M059J (cell line): ENCODE measurements at regions not wholly inside any gene's neighbourhood (a gene's known extent, or its start where the extent isn't known, plus 50 kb on each side); places are given as distances from the start of the nearest gene placed in this dataset.
"Not testable (repeated sequence)": the region's sequence is repeated elsewhere in the genome, so short reads cannot be mapped to it uniquely, and the experiment has no call there.

Source experiments
- DNase-seq: peaks from one replicate; pipeline ENCODE4 v3.0.0-alpha.2; 2012; ENCODE audit warnings: low read depth

- no peak for DNase-seq
Measured at GRCh38 chr11:49499117-49499516, 290.7 kb upstream of the FOLH1 start.

- DNase-seq, result no peak
Measured at GRCh38 chr11:49505231-49505630, 296.8 kb upstream of the FOLH1 start.

- DNase-seq, result peak; percentile 21
Measured at GRCh38 chr11:49526240-49526829, 317.9 kb upstream of the FOLH1 start.

DNA sequence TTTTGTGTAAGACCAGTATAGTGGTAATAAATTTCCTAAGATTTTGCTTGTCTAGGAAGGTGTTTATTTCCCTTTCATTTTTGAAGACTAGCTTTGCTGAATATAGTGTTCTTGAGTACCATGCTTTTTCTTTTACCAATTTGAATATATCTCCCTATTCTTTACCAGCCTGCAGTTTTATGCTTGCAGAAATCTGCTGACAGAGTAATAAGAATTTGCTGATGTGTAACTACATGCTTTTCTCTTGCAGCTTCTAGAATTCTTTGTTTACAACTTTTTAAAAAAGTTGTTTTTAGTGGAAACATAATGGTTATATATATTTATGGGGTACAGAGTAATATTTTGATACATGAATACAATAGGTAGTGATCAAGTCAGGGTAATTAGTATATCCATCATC, 324.8 kb upstream of the FOLH1 start:
- DNase-seq, result no peak

DNA sequence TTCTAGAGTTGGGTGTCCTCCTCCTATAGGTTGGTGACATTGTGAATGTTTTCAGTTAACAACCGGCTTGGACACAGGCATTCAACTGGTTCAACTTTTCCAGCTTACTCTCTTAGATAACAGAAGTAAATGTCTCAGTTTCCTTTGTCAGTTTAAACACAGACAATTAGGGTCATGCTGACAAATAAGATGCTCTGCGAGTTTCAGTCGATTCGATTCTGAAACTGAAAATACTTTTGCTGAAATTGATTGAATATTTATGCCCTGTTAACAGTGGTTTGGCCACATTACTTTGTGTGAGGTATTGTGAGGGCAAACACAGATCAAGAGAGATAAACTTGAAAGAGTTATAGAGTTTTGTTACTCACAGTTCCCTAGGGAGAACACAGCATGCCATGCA, 330.5 kb upstream of the FOLH1 start:
- not testable (repeated sequence) for DNase-seq

DNA sequence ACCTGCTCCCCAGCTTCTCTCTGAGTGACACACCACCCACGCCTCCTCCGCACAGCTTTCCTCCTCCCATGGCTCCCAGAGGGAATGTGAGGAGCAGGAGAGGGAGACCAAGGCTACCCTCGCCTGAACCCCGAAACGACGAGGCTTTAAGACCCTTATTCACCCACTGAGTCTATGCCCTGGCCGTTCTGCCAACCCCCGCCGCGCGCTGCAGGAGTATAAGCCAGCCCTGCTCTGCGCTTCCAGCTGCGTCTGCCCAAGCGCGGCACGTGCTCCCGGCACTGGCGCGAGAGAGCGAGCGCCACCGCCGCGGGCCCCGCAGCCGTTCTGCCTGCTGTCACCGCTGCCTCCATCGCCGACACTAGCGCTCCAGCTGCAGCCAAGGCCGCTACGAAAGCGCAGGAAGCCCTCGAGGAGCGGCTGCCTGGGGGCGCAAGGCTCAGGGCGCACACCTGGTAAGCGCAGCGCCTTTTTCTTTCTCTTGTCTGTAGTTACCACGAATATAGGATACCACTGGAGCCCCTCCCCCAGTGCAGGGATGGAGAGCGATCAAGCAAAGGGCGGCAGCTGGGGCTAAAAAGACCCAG, 350.0 kb upstream of the FOLH1 start:
- not testable (repeated sequence) for DNase-seq

- DNase-seq, result not testable (repeated sequence)
Measured at GRCh38 chr11:49560593-49560992, 352.2 kb upstream of the FOLH1 start.

DNA sequence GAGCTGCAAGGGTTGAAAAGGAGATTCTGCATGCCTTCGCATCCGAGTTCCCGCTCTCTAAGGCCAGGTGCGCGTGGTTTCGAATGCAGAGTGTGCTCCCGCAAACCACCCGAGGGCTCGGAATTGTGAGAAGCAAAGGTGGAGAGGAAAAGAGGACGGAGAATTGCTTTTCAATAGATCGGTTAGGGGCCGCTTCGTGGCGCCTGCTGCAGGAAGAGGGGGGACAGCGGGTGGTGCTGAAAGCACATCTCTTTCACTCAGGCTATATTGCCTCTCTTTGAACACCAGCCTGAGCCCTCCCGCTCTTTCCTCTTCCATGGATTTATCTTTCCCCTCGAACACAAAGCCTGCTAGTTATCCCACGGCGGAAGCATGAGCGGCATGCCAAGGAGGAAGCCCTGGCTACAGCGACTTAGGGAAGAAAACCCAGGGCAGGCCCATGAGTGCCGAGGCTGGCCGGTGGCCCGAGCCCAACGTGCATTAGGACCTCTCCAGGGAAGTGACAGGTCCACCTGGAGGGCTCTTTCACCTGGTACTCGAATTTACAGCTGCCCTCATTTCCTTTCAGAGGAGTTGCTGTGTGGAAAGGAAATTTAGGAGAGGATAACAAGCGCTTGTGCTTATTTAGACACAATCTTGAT, 353.0 kb upstream of the FOLH1 start:
- not testable (repeated sequence) for DNase-seq

DNA sequence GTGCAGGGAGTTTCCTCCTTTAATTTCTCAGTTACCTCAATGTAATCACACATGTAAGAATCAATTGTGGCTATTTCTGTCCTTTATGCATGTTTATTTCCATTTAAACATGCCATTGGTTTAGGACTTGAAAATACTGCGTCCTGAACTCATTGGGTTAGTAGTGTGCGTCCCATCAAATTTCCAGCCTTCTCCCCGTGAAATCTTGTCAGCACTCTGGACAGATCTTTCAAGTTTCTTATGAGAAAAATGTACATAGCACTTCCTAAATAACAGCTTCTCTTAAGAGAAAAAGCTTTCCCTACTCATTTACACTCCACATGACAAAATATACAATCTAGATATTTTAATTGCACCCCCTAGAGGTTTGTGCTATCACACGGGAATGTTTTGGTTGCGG, 353.9 kb upstream of the FOLH1 start:
- not testable (repeated sequence) for DNase-seq

DNA sequence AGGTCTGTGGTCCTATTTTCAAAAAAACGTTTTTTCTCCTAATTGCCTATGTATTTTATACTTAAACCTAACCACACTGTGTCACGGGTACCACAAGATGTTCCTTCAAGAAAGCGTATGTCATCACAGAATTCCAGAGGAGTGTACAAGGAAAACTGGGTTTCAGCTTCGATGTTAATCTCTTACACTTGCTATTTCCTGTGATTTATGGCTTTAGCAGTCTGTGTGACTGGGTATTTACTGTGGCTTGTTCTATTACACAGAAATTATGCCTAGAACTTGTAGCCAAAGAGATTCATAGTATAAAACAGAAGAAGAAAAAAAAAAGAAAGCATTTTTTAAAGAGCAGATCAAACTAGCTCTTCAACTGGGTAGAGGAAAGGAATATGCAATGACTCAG, 371.1 kb upstream of the FOLH1 start:
- DNase-seq, result not testable (repeated sequence)

DNA sequence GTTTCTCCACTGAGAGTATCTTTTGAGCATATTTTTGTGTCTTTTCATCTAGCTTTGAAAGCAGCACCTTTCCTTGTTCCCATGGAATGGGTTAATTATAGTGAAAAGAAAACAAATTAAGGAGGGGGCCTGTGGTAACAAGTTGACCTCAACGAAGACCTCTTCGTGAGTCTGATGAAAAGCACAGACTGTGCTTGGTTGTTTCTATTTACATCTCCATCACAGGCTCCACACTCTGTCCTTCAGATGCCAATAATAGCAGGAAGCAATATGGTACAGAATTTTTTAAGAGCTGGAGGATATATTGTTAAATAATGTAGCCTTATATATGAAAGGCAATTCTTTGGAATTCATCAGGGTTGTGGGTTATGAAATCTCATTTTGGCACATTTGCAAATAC, 366.7 kb upstream of the OR4C13 start:
- not testable (repeated sequence) for DNase-seq

DNA sequence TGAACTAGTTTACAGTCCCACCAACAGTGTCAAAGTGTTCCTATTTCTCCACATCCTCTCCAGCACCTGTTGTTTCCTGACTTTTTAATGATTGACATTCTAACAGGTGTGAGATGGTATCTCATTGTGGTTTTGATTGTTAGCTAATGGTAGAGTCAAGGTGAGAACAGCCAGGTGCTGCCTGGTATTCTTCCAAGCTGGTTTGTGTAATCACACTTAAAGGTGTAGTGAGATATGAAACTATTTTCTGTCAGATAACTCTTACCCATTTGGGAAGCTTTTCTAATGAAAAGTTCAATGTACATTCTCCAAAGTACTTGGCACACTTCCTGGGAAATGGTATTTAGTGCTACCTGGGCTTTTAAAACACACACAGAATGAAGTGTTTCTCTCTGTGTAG, 343.3 kb upstream of the OR4C13 start:
- not testable (repeated sequence) for DNase-seq

DNA sequence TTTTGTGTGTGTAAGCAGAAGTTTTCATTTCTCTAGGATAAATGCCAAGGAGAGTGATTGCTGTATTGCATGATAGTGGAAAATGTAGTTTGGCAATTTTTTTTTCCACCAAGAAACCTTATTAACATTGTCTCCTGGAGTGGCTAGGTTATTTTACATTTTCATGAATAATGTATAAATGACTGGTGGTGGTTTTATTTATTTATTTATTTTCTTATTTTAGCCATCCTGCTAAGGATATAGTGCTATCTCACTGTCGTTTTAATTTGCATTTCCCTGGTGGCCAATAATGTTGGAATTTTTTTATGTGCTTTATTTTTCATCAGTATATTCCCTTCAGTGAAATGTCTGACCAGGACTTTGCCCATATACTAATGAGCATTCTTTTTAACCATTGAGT, 328.3 kb upstream of the OR4C13 start:
- DNase-seq, result not testable (repeated sequence)

DNA sequence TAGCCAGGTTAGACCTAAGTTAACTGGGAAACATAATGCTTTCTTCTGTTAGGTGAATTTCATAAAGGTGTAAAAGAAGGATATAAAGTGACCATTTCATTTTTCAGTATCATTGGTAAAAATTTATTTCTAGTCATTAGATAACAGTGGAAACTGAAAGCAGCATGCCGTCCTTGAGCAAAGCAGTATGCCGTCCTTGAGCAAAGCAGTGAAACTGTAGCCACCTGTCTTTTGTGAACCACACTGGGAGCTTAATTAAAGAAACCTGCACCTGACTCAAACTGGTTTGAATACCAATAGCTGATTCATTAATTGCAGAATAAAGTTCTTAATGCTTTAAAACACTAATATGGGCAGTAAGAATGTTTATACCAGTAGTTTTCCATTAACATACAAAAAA, 281.5 kb upstream of the OR4C13 start:
- DNase-seq, result not testable (repeated sequence)

GRCh38 chr11:49702121-49702520, 250.1 kb upstream of the OR4C13 start:
- DNase-seq, result not testable (repeated sequence)

- not testable (repeated sequence) for DNase-seq
Measured at GRCh38 chr11:49750447-49750846, 201.7 kb upstream of the OR4C13 start.

DNA sequence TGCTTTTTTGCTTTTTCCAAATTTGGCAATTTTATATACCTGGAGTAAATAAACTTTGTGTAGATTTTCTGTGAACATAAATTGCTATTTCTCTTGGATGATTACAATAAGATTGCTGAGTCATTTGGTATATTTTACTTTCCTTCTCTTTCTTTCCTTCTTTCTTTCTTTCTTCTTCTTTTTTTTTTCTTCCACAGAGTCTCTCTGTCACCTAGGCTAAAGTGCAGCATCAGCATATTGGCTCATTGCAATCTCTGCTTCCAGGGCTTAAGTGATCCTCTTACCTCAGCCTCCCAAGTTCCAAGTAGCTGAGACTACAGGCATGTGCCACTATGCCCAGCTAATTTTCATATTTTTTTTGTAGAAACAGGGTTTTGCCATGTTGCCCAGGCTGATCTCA, 201.2 kb upstream of the OR4C13 start:
- DNase-seq, result not testable (repeated sequence)

DNA sequence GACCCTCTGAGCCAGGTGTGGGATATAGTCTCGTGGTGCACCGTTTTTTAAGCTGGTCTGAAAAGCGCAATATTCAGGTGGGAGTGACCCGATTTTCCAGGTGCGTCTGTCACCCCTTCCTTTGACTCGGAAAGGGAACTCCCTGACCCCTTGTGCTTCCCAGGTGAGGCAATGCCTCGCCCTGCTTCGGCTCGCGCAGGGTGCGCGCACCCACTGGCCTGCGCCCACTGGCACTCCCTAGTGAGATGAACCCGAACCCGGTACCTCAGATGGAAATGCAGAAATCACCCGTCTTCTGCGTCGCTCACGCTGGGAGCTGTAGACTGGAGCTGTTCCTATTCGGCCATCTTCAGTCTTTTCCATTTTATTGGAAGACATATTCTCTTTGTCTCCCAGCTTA, 171.4 kb upstream of the OR4C13 start:
- not testable (repeated sequence) for DNase-seq

- DNase-seq, result not testable (repeated sequence)
Measured at GRCh38 chr11:49782000-49782399, 170.2 kb upstream of the OR4C13 start.

GRCh38 chr11:49783841-49784240, 168.3 kb upstream of the OR4C13 start:
- DNase-seq, result not testable (repeated sequence)

- DNase-seq, result not testable (repeated sequence)
Measured at GRCh38 chr11:49789787-49790186, 162.4 kb upstream of the OR4C13 start.

DNA sequence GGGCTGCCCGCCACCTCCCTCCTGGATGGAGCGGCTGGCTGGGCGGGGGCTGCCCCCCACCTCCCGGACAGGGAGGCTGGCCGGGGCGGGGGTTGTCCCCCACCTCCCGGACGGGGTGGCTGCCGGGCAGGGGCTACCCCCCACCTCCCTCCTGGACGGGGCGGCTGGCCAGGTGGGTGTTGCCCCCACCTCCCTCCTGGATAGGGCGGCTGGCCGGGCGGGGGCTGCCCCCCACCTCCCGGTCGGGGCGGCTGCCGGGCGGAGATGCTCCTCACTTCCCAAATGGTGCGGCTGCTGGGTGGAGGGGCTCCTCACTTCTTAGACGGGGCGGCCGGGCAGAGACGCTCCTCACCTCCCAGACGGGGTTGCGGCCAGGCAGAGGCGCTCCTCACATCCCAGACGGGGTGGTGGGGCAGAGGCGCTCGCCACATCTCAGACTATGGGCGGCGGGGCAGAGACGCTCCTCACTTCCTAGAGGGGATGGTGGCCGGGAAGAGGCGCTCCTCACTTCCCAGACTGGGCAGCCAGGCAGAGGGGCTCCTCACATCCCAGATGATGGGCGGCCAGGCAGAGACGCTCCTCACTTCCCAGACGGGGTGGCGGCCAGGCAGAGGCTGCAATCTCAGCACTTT, 153.9 kb upstream of the OR4C13 start:
- DNase-seq, result not testable (repeated sequence)
